ENCODE measurements at regions not wholly inside any gene's neighbourhood (a gene's known extent, or its start where the extent isn't known, plus 50 kb on each side); places are given as distances from the start of the nearest gene placed in this dataset.
"Not testable (repeated sequence)": the region's sequence is repeated elsewhere in the genome, so short reads cannot be mapped to it uniquely, and the experiment has no call there.

GRCh38 chr17:77087650-77088454, 52.9 kb upstream of the SEC14L1 start:
- intact Hi-C loops (cut with DNase I, micrococcal nuclease) = loop anchor here (1.0 to 5.0 kb wide), 7 partner anchors 39 to 364 kb away; partner anchors contain the start of genes SEC14L1 (in 2 of the 2), MFSD11 (in 1 of the 2) and SRSF2 (in 1 of the 2)
- H3K4me1 Mint-ChIP-seq = peaks cover 46% of the 10 kb centered on the region
- CTCF ChIA-PET = interaction anchor here (0.6 to 4.1 kb wide), 24 partner anchors 8 to 386 kb away, joined by 3 to 17 read pairs (median 3); partner anchors contain the start of gene SEC14L1
- H3K27me3 Mint-ChIP-seq = no peaks in the 10 kb centered on the region
- peaks cover 39% of the 10 kb centered on the region for H3K36me3 Mint-ChIP-seq (ENCODE audit: low read depth)
- H3K4me3 Mint-ChIP-seq = peak overlapping the region; percentile 98
- POLR2A ChIA-PET = interaction anchor here (0.6 to 2.5 kb wide), 6 partner anchors 8 to 160 kb away, joined by 3 to 24 read pairs (median 4); partner anchors contain the start of gene SEC14L1
- H3K27ac Mint-ChIP-seq = peak overlapping the region; percentile 97
- DNase-seq (peak; percentile 35), ATAC-seq (peak; percentile 10)
- no peaks in the 10 kb centered on the region for H3K9me3 Mint-ChIP-seq (ENCODE audit: low read depth)

DNA sequence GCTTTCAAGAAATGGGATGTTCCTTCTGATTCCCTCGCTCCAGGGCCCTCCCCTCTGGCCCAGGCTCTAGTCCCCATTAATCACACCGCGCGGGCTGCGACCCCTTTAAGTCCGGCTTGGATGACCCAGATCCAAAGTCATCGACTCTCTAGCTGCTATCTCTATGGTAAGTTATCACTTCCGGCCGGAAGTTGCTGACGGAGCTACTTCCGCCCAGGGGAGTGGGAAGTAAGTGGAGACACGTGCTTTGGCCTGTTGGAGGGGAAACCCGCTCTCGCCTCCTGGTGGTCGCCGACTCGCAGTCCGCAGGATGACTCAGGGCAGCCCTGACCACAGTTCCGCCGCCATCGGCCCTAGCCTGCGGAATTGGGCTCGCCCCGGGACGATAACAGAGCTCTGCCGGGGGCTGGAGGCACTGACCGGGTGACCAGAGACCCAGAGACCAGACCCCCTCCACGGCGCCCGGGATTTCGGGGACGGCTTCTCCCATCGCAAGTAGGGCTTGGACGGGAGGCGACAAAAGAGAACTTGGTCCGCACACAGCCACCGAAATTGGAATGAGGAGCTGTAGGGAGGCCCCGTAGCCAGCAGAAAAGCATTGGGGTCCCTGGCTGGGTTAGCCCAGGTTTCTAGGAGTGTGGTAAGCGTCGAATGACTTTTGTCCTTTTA, 52.2 kb upstream of the SEC14L1 start:
- Mint-ChIP-seq H3K4me3 (peak overlapping the region; percentile 98), H3K4me1 (peaks cover 50% of the 10 kb centered on the region), H3K27ac (peak overlapping the region; percentile 97), H3K27me3 (no peaks in the 10 kb centered on the region), H3K36me3 (ENCODE audit: low read depth) (peaks cover 46% of the 10 kb centered on the region), H3K9me3 (ENCODE audit: low read depth) (no peaks in the 10 kb centered on the region)
- POLR2A ChIA-PET = interaction anchor here (0.6 to 2.5 kb wide), 6 partner anchors 9 to 159 kb away, joined by 3 to 24 read pairs (median 4); partner anchors contain the start of gene SEC14L1
- CTCF ChIA-PET = interaction anchor here (0.6 to 4.1 kb wide), 21 partner anchors 9 to 1953 kb away, joined by 3 to 17 read pairs (median 3); partner anchors contain the start of gene SEC14L1
- ATAC-seq = peak; percentile 83
- intact Hi-C loops (cut with DNase I, micrococcal nuclease) = loop anchor here (1.0 to 5.0 kb wide), 7 partner anchors 39 to 364 kb away; partner anchors contain the start of genes SEC14L1 (in 2 of the 2), MFSD11 (in 1 of the 2) and SRSF2 (in 1 of the 2)
- peak; percentile 89 for DNase-seq

GRCh38 chr17:77089124-77089490, 51.7 kb upstream of the SEC14L1 start:
- H3K4me3 Mint-ChIP-seq = peak overlapping the region; percentile 98
- POLR2A ChIA-PET = interaction anchor here (1.0 to 2.5 kb wide), 2 partner anchors 51 to 146 kb away, joined by 5 to 24 read pairs; partner anchors contain the start of gene SEC14L1
- no peaks in the 10 kb centered on the region for H3K27me3 Mint-ChIP-seq
- CTCF ChIA-PET = interaction anchor here (0.7 to 1.9 kb wide), 6 partner anchors 9 to 1952 kb away, joined by 3 to 12 read pairs (median 4); no protein-coding TSS in a partner anchor
- DNase-seq = no peak
- peaks cover 50% of the 10 kb centered on the region for H3K4me1 Mint-ChIP-seq
- peak; percentile 11 for ATAC-seq
- H3K9me3 Mint-ChIP-seq (ENCODE audit: low read depth) = no peaks in the 10 kb centered on the region
- H3K27ac Mint-ChIP-seq = peak overlapping the region; percentile 97
- H3K36me3 Mint-ChIP-seq (ENCODE audit: low read depth) = peaks cover 51% of the 10 kb centered on the region
- intact Hi-C loops (cut with DNase I, micrococcal nuclease) = loop anchor here (2.0 to 5.0 kb wide), 4 partner anchors 53 to 363 kb away; partner anchors contain the start of genes MFSD11 (in 1 of the 2), SEC14L1 (in 1 of the 2) and SRSF2 (in 1 of the 2)

- not testable (repeated sequence) for DNase-seq; H3K27me3 Mint-ChIP-seq; ATAC-seq; H3K9me3 Mint-ChIP-seq (ENCODE audit: low read depth)
- peaks cover 51% of the 10 kb centered on the region for H3K4me1 Mint-ChIP-seq
- H3K4me3 Mint-ChIP-seq = peak overlapping the region; percentile 98
- peak overlapping the region; percentile 97 for H3K27ac Mint-ChIP-seq
- intact Hi-C loops (cut with DNase I, micrococcal nuclease) = loop anchor here (2.0 to 5.0 kb wide), 4 partner anchors 52 to 362 kb away; partner anchors contain the start of genes MFSD11 (in 1 of the 2), SEC14L1 (in 1 of the 2) and SRSF2 (in 1 of the 2)
- H3K36me3 Mint-ChIP-seq (ENCODE audit: low read depth) = peaks cover 58% of the 10 kb centered on the region
- ChIA-PET CTCF (interaction anchor here (0.5 to 0.9 kb wide), 3 partner anchors 16 to 378 kb away, joined by 3 to 4 read pairs (median 3); no protein-coding TSS in a partner anchor), POLR2A (interaction anchor here (0.6 to 2.5 kb wide), 2 partner anchors 50 to 220 kb away, joined by 3 to 24 read pairs; partner anchors contain the start of gene SEC14L1)
Measured at GRCh38 chr17:77089949-77090348, 50.8 kb upstream of the SEC14L1 start.

- peak overlapping the region; percentile 98 for H3K4me3 Mint-ChIP-seq
- CTCF ChIA-PET = interaction anchor here (0.5 to 0.9 kb wide), 5 partner anchors 16 to 285 kb away, joined by 3 read pairs; no protein-coding TSS in a partner anchor
- H3K9me3 Mint-ChIP-seq (ENCODE audit: low read depth) = no peaks in the 10 kb centered on the region
- intact Hi-C loops (cut with DNase I, micrococcal nuclease) = no loop called here
- POLR2A ChIA-PET = interaction anchor here (0.6 to 0.7 kb wide), 2 partner anchors 220 to 1574 kb away, joined by 3 to 5 read pairs; partner anchors contain the start of gene TSEN54
- peak overlapping the region; percentile 97 for H3K27ac Mint-ChIP-seq
- DNase-seq = no peak
- H3K27me3 Mint-ChIP-seq = no peaks in the 10 kb centered on the region
- ATAC-seq = no peak
- peaks cover 63% of the 10 kb centered on the region for H3K36me3 Mint-ChIP-seq (ENCODE audit: low read depth)
- H3K4me1 Mint-ChIP-seq = peaks cover 53% of the 10 kb centered on the region
Measured at GRCh38 chr17:77090476-77090875, 50.3 kb upstream of the SEC14L1 start.

Small RNAs in the stretch of these regions (microRNA-seq; reads per million reads assigned to microRNA genes)
- 22.2 reads per million, percentile 46 among the genes with 10 or more reads in this experiment for gene MIR6516 (ENCODE audit: borderline replicate concordance)
